ENCODE measurements at regions not wholly inside any gene's neighbourhood (a gene's known extent, or its start where the extent isn't known, plus 50 kb on each side); places are given as distances from the start of the nearest gene placed in this dataset.

GRCh38 chr20:40497899-40498691 lies 190.9 kb downstream of the MAFB start:
- ChIA-PET POLR2A (no interaction called here), CTCF (no interaction called here)
- TF ChIP-seq CTCF (IDR thresholded peaks at IDR 0.05; ENCODE audit: control extremely low read depth, extremely low read depth, low read depth, missing control alignments), result no peak
- DNase-seq (ENCODE audit: extremely low spot score), result no peak

- CTCF ChIA-PET, result interaction anchor here (1.6 kb wide), 1 partner anchor 21 kb away, joined by 5 read pairs; no protein-coding TSS in a partner anchor
- TF ChIP-seq CTCF (IDR thresholded peaks at IDR 0.05; ENCODE audit: control extremely low read depth, extremely low read depth, low read depth, missing control alignments), result no peak
- POLR2A ChIA-PET, result no interaction called here
- DNase-seq (ENCODE audit: extremely low spot score), result no peak
Measured at GRCh38 chr20:40495956-40496355, 193.1 kb downstream of the MAFB start.

DNA sequence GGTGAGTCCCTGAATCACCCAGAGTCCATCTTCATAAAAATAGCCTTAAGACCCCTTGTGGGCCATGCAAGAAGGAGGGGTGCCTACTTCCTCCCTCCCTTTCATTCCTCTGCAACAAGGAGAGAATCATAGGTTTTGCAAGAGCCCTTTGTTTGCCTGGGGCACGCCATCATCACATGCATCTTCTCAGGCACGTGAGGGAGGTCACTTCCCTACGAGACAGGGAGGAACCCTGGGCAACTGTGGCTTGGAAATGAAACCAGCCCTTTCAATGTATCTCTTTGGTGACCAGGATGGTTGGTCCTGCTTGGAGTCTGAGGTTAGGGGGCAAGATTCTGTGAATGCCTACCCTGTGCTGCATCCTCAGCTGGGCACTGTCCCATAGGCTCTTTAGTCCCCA lies 194.8 kb downstream of the MAFB start:
- DNase-seq (ENCODE audit: extremely low spot score), result no peak
- no peak for TF ChIP-seq CTCF (IDR thresholded peaks at IDR 0.05; ENCODE audit: control extremely low read depth, extremely low read depth, low read depth, missing control alignments)
- POLR2A ChIA-PET, result no interaction called here
- CTCF ChIA-PET, result no interaction called here

- TF ChIP-seq CTCF (IDR thresholded peaks at IDR 0.05; ENCODE audit: control extremely low read depth, extremely low read depth, low read depth, missing control alignments), result no peak
- no peak for DNase-seq (ENCODE audit: extremely low spot score)
- POLR2A ChIA-PET, result no interaction called here
- CTCF ChIA-PET, result no interaction called here
Measured at GRCh38 chr20:40493549-40493948, 195.5 kb downstream of the MAFB start.

DNA sequence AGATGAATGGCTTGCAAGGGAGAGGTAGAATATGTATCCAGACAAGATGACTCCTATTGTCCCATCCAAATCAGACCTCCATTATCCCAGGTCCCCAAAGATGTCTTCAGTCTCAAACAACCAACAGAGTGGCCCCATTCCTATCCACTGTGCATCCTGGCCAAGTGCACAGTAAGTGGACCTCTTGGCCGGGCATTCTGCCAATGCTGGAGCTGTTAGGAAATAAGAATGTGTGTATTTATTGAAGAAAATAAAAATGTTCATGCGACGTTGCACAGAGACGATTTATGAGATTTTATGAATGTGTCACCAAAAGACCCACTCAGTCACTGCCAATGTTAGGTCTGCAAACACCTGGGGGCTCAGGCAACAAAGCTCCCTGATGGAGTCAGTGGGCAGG lies 196.0 kb downstream of the MAFB start:
- POLR2A ChIA-PET, result no interaction called here
- CTCF ChIA-PET, result no interaction called here
- DNase-seq (ENCODE audit: extremely low spot score), result no peak
- TF ChIP-seq CTCF (IDR thresholded peaks at IDR 0.05; ENCODE audit: control extremely low read depth, extremely low read depth, low read depth, missing control alignments), result no peak

GRCh38 chr20:40491009-40491590 lies 197.9 kb downstream of the MAFB start:
- TF ChIP-seq CTCF (IDR thresholded peaks at IDR 0.05; ENCODE audit: control extremely low read depth, extremely low read depth, low read depth, missing control alignments), result no peak
- CTCF ChIA-PET, result no interaction called here
- DNase-seq (ENCODE audit: extremely low spot score), result no peak
- POLR2A ChIA-PET, result no interaction called here

Measured in GM10248 (cell line).